Activated CD8-positive, alpha-beta memory T cell treated with anti-CD3 and anti-CD28 coated beads for 24 hours (primary cell): ENCODE measurements at regions not wholly inside any gene's neighbourhood (a gene's known extent, or its start where the extent isn't known, plus 50 kb on each side); places are given as distances from the start of the nearest gene placed in this dataset.

Experiments
- DNase-seq: peaks from one replicate; pipeline ENCODE4 v3.0.0-alpha.2; 2020

GRCh38 chr15:98391568-98391967 is 256.8 kb upstream of the IGF1R start:
- DNase-seq: no peak

GRCh38 chr15:98393471-98393870 is 254.9 kb upstream of the IGF1R start:
- DNase-seq: no peak

DNA sequence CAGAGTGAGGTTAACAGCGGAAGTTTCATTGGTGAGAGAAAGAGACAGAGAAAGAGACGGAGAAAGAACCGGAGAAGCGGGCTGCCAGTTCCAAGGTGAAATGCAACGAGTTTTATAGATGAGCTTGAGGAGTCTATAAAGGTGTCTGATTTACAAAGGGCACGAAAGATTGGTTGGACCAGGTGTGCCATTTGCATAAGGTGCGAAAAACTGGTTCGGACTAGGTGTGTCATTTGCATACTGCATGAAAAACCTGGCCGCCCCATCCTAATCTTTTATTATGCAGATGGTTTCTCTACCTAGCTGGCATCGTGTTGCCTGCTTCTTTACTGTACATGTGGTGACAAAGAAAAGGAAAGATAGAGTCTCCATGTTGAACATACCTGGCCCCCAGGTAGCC is 253.8 kb upstream of the IGF1R start:
- no peak for DNase-seq

GRCh38 chr15:98395974-98396610 is 252.2 kb upstream of the IGF1R start:
- DNase-seq: no peak

DNA sequence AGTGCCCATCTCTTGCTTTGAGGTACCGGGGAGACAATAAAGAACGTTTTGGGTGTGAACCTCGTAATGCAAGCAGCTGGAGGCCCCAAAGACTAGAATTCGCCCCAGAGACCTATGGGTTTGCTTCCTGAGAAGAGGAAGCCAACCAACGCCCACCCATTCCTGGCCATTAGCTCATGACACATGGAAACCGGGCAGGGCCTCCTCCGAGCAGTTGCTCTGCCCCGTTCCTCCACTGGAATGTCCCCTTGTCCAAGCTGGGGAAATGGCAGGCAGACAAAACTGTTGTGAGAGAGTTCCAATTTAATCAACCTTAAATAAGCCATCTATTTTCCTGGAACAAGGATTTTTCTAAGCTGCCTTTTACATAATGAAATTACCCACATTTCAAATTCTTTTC is 250.9 kb upstream of the IGF1R start:
- DNase-seq: no peak

GRCh38 chr15:98398056-98398455 is 250.3 kb upstream of the IGF1R start:
- no peak for DNase-seq

DNA sequence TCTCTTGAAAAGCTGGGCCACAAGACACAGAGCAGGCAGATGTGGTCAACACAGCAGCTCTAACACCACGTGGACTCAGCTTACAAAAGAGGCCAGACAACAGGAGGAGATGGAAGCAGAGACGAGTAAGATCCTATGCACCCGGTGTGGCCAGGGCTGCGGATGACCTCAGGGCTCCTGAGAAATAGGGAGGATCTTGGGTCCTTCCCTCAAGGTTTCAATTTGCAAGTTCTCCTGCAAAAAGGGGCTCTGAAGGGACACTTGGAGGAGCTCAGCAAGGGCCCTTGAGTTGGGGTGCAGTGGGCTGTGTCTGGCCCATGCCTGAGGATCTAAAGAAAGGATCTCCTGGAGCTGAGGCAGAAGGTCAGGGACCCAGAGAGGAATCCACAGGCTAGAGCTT is 249.5 kb upstream of the IGF1R start:
- DNase-seq: no peak

- DNase-seq: no peak
Observed at GRCh38 chr15:98400120-98400519, 248.2 kb upstream of the IGF1R start.

DNA sequence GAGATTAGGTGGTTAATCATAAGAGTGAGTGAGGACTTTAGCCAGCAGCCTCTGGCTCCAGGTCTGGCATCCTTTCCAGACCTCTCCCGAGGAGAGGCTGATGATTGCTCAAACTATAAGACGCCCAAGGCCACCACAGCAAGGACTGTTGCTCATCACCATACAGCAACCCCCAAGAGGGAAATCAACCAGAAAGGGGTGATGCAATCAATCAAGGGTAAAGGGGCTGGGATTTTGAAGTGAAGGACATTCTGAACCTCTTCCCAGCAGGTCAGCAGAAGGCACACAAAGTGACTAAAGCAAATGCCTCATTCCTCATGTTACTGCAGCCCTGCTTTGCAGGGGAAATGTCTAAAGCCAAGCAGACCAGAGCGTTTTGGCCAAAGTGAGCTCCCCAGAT is 247.3 kb upstream of the IGF1R start:
- DNase-seq: no peak

- DNase-seq: no peak
Observed at GRCh38 chr15:98402486-98402885, 245.9 kb upstream of the IGF1R start.

DNA sequence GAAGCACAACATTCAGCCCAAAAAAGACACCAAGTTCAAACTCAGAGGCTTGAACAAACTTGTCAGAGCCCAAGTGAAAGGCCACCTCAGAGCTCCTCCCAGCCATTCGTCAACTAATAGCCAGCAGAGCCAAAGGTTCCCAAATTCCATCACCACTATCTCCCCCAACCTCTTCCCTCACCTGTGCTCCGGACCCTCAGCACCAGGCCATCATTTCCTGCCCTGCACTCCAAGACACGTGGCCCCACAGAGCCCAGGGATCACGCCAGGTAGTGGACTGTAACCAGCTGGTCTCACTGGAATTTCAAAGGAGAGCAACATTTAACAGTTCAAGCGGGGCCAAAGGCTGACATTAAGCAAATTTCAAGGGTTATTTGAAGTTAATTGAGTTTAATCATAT is 245.2 kb upstream of the IGF1R start:
- no peak for DNase-seq

DNA sequence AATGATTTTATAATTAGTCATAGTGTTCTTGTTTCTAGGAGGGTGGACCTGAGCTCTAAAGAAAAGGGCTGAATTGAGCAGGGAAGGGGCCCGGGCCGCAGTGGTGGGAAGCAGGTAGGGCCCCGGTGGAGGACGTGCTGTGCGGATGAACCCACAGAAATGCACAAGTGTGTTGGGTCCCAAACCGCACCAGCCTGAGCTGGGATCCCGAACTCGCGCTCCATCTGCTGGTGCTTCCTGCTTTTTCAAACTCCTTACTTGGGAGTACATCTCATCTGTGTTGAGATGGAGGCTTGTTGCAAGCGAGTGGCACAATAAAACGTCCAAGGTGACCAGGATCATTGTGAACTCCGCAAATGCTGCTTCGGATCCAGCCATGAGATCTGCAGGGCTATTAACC is 244.8 kb upstream of the IGF1R start:
- no peak for DNase-seq

GRCh38 chr15:98405013-98405412 is 243.3 kb upstream of the IGF1R start:
- no peak for DNase-seq

- DNase-seq: no peak
Observed at GRCh38 chr15:98408231-98408630, 240.1 kb upstream of the IGF1R start.

DNA sequence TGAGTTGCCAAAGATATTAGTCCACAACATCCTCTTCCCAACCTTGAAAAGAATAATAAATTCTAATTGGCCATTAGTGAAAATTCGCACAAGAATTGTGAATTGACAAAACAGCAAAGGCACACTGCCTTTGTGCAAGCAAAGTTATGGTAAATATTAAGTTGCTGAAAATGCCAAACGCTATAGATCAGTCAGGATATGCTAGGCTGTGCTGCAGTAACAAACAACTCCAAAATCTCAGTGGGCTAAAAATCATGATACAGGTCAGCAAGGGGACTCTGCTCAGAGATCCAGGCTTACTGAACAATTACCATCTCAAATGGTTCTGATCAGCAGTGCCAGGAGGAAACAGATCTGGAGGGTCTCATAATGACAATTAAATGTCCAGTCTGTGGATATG is 238.0 kb upstream of the IGF1R start:
- no peak for DNase-seq

DNA sequence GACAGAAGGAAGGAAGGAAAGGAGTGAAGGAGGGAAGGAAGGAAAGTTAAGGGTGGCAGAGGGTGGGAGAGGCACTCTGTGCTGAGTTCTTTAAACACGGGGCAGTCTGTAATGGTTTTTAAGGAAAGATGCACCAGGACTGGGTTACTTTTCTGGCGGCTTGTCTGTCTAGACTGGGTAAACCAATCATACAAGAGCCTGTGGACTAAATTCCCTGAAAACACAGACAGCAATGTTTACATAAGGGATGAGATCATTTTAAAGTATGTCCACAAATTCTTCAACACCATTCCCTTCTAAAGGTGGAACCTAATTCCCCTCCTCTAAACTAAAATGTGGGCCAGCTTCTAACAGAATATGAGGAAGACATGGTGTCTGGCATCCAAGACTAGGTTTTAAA is 235.5 kb upstream of the IGF1R start:
- no peak for DNase-seq

DNA sequence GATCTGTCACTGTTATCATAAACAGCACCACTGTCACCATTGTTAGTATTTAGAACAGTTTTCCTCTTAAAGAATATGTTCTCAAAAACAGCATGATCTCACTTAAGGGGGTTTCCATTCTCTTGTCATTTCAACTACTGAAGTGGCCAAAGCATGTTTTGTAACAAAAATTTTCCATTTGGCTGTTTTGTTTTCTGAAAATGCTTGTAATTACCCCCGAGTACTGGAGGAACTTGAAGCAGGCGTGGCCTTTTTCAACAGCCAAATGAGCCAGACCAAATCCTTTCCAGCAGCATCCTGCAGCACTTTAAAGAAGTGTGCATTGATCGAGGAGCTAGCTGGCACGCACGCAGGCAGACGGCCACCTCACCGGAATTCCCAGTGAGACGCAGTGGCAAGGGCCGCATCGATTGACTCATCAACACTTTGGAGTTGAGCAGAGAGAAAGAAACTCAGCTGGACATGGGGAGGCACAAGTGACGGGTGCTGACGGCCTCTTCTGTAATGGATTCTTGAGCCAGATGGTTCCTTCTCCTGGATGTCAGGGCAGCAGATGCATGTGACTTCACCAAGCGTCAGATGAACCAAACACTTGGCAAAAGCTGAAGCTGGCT is 234.3 kb upstream of the IGF1R start:
- DNase-seq: no peak

- DNase-seq: no peak
Observed at GRCh38 chr15:98416222-98416855, 232.0 kb upstream of the IGF1R start.

- no peak for DNase-seq
Observed at GRCh38 chr15:98417346-98417745, 231.0 kb upstream of the IGF1R start.

GRCh38 chr15:98418122-98418521 is 230.2 kb upstream of the IGF1R start:
- no peak for DNase-seq

GRCh38 chr15:98419173-98419780 is 229.1 kb upstream of the IGF1R start:
- DNase-seq: no peak

GRCh38 chr15:98420837-98421236 is 227.5 kb upstream of the IGF1R start:
- no peak for DNase-seq

DNA sequence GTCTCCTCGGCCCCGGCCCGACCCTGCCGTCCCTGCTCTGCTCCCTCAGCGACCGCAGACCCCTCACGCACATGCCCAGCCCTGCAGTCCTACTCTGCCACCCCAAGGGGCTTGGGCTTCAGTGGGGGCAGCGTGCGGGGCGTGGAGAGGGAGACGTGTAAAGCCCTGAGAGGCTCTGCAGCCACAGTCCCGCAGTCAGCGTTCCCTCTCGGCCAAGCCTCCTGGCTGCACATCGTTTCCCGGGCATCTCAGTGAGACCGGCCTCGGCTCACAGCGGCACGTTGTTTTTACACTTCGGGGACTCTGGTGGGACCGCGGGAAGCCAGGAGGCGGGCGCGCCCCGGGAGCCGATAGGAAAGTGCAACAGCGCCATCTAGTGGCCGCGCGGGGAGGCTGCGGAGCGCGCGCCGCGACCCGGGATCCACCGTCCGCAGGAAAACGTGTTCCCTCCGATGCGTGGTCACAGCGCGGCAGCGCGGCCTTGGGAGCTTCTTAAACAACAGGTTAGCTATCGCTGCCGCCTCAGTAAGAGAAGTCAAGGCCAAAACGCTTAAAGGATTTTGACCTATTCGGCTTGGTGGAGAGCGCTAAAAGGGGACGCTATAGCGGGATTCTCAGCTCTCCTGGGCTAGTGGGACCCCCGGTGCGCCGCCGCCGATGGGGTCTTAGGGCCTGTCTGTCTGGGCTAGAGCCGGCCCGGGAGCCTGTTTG is 226.8 kb upstream of the IGF1R start:
- peak; percentile 90 for DNase-seq

DNA sequence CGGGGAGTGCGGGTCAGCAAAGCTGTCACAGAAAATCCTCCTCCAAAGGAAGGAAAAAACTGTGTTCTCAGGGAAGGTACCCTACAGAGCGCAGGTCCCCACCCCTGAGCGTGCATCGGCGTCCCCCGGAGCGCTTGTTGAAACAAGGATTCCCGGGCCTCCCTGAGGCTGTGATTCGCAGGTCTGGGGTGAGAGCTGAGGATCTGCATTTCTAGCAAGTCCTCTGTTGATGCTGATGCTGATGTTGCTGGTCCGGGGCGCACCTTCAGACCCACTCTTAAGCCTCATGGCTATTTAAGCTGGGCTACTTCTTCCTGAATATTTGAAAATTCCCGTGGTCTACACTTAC is 226.2 kb upstream of the IGF1R start:
- peak; percentile 57 for DNase-seq
